ENCODE measurements at regions not wholly inside any gene's neighbourhood (a gene's known extent, or its start where the extent isn't known, plus 50 kb on each side); places are given as distances from the start of the nearest gene placed in this dataset.

DNA sequence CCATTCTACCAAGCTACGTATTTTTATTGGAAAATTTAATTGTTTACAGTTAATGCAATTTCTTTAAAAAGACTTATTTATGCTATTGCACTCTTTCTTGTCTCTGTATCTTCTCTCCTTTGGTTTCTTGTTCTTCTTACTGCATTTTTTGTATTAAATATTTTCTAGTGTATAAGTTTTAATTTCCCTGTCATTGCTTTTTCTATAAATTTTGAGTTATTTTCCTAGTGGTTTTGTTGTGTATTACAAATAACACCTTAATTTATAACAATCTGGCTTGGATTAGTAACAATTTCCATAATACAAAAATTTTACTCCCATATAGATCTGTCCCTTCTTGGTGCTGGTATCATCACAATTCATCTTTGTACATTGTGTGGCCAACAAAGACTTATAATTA is 303.5 kb upstream of the SPOCK3 start (continued):
- no peak for TF ChIP-seq ZNF232 (CRISPR knock-in tag; IDR thresholded peaks at IDR 0.05)
- no peak for TF ChIP-seq ATF1 (CRISPR knock-in tag; IDR thresholded peaks at IDR 0.05)

DNA sequence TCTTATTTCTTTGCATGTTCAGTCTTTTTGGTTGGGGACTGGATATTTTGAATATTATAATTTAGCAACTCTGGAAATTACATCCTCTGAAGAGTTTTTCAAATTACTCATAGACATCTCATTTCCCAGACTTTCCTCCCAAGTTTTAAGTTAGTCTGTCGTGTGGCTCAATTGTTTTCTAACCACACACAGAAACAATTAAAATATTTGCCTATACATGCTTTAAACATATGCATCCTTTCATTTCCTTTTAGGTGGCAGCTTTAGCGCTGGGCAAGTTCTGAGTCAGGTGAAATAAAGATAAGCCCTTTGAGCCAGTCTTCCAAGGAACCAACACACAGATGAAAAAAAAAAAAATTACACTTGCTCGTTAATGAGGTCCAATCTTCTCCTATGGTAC is 307.0 kb upstream of the SPOCK3 start:
- Mint-ChIP-seq H3K27ac (no peak overlapping the region), H3K4me3 (no peak overlapping the region), H3K36me3 (no peaks in the 10 kb centered on the region), H3K4me1 (no peaks in the 10 kb centered on the region), H3K27me3 (ENCODE audit: low read depth) (no peaks in the 10 kb centered on the region), H3K9me3 (0 out of 2 replicates have a peak, but pooled peaks cover 10% of the 10 kb centered on the region)
- ChIA-PET CTCF (no interaction called here), POLR2A (no interaction called here)
- ATAC-seq (no peak), DNase-seq (ENCODE audit: low spot score) (no peak)
- no peak for TF ChIP-seq CREB1 (CRISPR knock-in tag; IDR thresholded peaks at IDR 0.05)
- TF ChIP-seq KAT7 (CRISPR knock-in tag; IDR thresholded peaks at IDR 0.05; ENCODE audit: borderline replicate concordance): no peak
- no peak for TF ChIP-seq TP53 (CRISPR knock-in tag; IDR thresholded peaks at IDR 0.05)
- no peak for TF ChIP-seq ZBTB21 (CRISPR knock-in tag; IDR thresholded peaks at IDR 0.05; ENCODE audit: borderline replicate concordance)
- TF ChIP-seq, protein P1, sequence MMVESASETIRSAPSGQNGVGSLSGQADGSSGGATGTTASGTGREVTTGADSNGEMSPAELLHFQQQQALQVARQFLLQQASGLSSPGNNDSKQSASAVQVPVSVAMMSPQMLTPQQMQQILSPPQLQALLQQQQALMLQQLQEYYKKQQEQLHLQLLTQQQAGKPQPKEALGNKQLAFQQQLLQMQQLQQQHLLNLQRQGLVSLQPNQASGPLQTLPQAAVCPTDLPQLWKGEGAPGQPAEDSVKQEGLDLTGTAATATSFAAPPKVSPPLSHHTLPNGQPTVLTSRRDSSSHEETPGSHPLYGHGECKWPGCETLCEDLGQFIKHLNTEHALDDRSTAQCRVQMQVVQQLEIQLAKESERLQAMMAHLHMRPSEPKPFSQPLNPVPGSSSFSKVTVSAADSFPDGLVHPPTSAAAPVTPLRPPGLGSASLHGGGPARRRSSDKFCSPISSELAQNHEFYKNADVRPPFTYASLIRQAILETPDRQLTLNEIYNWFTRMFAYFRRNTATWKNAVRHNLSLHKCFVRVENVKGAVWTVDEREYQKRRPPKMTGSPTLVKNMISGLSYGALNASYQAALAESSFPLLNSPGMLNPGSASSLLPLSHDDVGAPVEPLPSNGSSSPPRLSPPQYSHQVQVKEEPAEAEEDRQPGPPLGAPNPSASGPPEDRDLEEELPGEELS (CRISPR knock-in tag; IDR thresholded peaks at IDR 0.05): no peak

DNA sequence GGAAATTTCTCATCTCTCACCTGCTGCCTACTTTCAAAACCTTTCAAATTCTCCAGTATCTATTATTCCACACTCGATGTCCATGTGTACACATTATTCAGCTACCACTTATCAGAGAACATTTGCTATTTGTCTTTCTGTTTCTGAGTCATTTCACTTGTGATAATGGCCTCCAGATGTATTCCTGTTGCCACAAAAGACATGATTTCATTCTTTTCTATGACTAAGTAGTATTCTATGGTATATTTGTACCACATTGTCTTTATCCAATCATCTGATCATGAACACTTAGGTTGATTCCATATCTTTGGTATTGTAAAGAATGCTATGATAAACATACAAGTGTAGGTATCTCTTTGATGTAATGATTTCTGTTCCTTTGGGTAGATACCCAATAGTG is 310.1 kb upstream of the SPOCK3 start:
- Mint-ChIP-seq H3K9me3 (peaks cover 15% of the 10 kb centered on the region; the same call in 1 of the 2 replicates), H3K27me3 (ENCODE audit: low read depth) (no peaks in the 10 kb centered on the region), H3K27ac (no peak overlapping the region), H3K36me3 (no peaks in the 10 kb centered on the region), H3K4me3 (no peak overlapping the region), H3K4me1 (no peaks in the 10 kb centered on the region)
- no peak for ATAC-seq
- no peak for DNase-seq (ENCODE audit: low spot score)
- ChIA-PET POLR2A (no interaction called here), CTCF (interaction anchor here (0.5 kb wide), 1 partner anchor 531 kb away, joined by 6 read pairs; no protein-coding TSS in a partner anchor)
- no peak for TF ChIP-seq KAT7 (CRISPR knock-in tag; IDR thresholded peaks at IDR 0.05; ENCODE audit: borderline replicate concordance)
- no peak for TF ChIP-seq TCF7 (CRISPR knock-in tag; IDR thresholded peaks at IDR 0.05; ENCODE audit: low read depth)
- TF ChIP-seq ETV6 (CRISPR knock-in tag; IDR thresholded peaks at IDR 0.05): no peak
- TF ChIP-seq ZNF317 (CRISPR knock-in tag; IDR thresholded peaks at IDR 0.05; ENCODE audit: borderline replicate concordance, low read depth): no peak
- TF ChIP-seq, protein P2, sequence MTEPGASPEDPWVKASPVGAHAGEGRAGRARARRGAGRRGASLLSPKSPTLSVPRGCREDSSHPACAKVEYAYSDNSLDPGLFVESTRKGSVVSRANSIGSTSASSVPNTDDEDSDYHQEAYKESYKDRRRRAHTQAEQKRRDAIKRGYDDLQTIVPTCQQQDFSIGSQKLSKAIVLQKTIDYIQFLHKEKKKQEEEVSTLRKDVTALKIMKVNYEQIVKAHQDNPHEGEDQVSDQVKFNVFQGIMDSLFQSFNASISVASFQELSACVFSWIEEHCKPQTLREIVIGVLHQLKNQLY (CRISPR knock-in tag; IDR thresholded peaks at IDR 0.05): no peak
- no peak for TF ChIP-seq CREB1 (CRISPR knock-in tag; IDR thresholded peaks at IDR 0.05)
- TF ChIP-seq E2F5 (CRISPR knock-in tag; IDR thresholded peaks at IDR 0.05): no peak
- TF ChIP-seq RORB (CRISPR knock-in tag; IDR thresholded peaks at IDR 0.05): no peak
- no peak for TF ChIP-seq E2F4 (CRISPR knock-in tag; IDR thresholded peaks at IDR 0.05; ENCODE audit: borderline replicate concordance, low read depth)
- TF ChIP-seq CTCF (IDR thresholded peaks at IDR 0.05): no peak
- TF ChIP-seq CBFB (CRISPR knock-in tag; IDR thresholded peaks at IDR 0.05; ENCODE audit: low read depth): no peak
- TF ChIP-seq SOX15 (CRISPR knock-in tag; IDR thresholded peaks at IDR 0.05): no peak
- TF ChIP-seq ZNF416 (CRISPR knock-in tag; IDR thresholded peaks at IDR 0.05): no peak
- no peak for TF ChIP-seq ATF2 (CRISPR knock-in tag; IDR thresholded peaks at IDR 0.05; ENCODE audit: borderline replicate concordance, low read depth)
- TF ChIP-seq, protein P3, sequence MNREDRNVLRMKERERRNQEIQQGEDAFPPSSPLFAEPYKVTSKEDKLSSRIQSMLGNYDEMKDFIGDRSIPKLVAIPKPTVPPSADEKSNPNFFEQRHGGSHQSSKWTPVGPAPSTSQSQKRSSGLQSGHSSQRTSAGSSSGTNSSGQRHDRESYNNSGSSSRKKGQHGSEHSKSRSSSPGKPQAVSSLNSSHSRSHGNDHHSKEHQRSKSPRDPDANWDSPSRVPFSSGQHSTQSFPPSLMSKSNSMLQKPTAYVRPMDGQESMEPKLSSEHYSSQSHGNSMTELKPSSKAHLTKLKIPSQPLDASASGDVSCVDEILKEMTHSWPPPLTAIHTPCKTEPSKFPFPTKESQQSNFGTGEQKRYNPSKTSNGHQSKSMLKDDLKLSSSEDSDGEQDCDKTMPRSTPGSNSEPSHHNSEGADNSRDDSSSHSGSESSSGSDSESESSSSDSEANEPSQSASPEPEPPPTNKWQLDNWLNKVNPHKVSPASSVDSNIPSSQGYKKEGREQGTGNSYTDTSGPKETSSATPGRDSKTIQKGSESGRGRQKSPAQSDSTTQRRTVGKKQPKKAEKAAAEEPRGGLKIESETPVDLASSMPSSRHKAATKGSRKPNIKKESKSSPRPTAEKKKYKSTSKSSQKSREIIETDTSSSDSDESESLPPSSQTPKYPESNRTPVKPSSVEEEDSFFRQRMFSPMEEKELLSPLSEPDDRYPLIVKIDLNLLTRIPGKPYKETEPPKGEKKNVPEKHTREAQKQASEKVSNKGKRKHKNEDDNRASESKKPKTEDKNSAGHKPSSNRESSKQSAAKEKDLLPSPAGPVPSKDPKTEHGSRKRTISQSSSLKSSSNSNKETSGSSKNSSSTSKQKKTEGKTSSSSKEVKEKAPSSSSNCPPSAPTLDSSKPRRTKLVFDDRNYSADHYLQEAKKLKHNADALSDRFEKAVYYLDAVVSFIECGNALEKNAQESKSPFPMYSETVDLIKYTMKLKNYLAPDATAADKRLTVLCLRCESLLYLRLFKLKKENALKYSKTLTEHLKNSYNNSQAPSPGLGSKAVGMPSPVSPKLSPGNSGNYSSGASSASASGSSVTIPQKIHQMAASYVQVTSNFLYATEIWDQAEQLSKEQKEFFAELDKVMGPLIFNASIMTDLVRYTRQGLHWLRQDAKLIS (CRISPR knock-in tag; IDR thresholded peaks at IDR 0.05; ENCODE audit: borderline replicate concordance): no peak
- no peak for TF ChIP-seq ZNF671 (CRISPR knock-in tag; IDR thresholded peaks at IDR 0.05)
- TF ChIP-seq PRRX2 (CRISPR knock-in tag; IDR thresholded peaks at IDR 0.05): no peak
